K562 (cell line): ENCODE measurements at regions not wholly inside any gene's neighbourhood (a gene's known extent, or its start where the extent isn't known, plus 50 kb on each side); places are given as distances from the start of the nearest gene placed in this dataset.

ENCODE experiments used
- ATAC-seq: fragments of 200-7000 bp; cut with Tn5 transposase; 3 replicates; pipeline ENCODE4 v1.9.1; 2020; ENCODE audit warnings: moderate library complexity
- BruUV-seq: library from RNA; stranded (reverse); fragments of 400-500 nt; replicated peaks from 2 replicates; lab custom pipeline; 2021; lab: Mats Ljungman, UMichigan
- CTCF ChIA-PET: fragments of 300-600 bp; formaldehyde crosslinking; extraction: SDS; loops from one replicate; lab custom pipeline; 2021; ENCODE audit warnings: low intra/inter-chr PET ratio; lab: Yijun Ruan, JAX
- POLR2A ChIA-PET: fragments of 300-600, 350-650 bp; sonication (Branson Sonifier 250); formaldehyde crosslinking; extraction: SDS; loops from one replicate; lab custom pipeline; 2021; ENCODE audit warnings: antibody characterized with exemption, inconsistent platforms; lab: Yijun Ruan, JAX
- DNase-seq, 4 experiments: peaks; one replicate each; pipeline versions ENCODE4 v3.0.0 to v3.0.0-alpha.2; 2011 to 2018; ENCODE audit warnings: low spot score in 3 of 4, mixed read lengths in 3 of 4; ENCODE audit errors: extremely low read depth in 1 of 4
- FAIRE-seq: peaks from 2 replicates; lab custom pipeline; 2011; peaks lifted over from hg19 to GRCh38; lab: Jason Lieb, UNC
- H2AFZ ChIP-seq: 2 replicates; pipeline ENCODE4 v1.6.0; 2011; ENCODE audit warnings: low read depth, low read length, control low read depth, inconsistent platforms
- H3K27ac ChIP-seq: fragments of 200-600 bp; 3 replicates; pipeline ENCODE4 v1.8.0; 2011; ENCODE audit warnings: low read depth, mild to moderate bottlenecking, control low read depth, inconsistent platforms, low read length, moderate library complexity, mixed read lengths; ENCODE audit errors: extremely low read depth
- H3K27me3 ChIP-seq, 2 experiments: fragments of 300-600 bp in 1 of 2; 2 replicates in 1 of 2; 3 replicates in 1 of 2; pipeline versions ENCODE4 v1.6.0 to v1.8.0; 2011; ENCODE audit warnings: inconsistent platforms in 2 of 2, low read length in 2 of 2, mild to moderate bottlenecking in 1 of 2, mixed read lengths in 1 of 2, moderate library complexity in 1 of 2; ENCODE audit not compliant: control insufficient read depth in 2 of 2, insufficient read depth in 2 of 2
- H3K36me3 ChIP-seq: fragments of 300-600 bp; 3 replicates; pipeline ENCODE4 v1.8.0; 2011; ENCODE audit warnings: mild to moderate bottlenecking, low read length, inconsistent platforms; ENCODE audit not compliant: control insufficient read depth, insufficient read depth
- H3K4me1 ChIP-seq, 2 experiments: fragments of 200-600 bp in 1 of 2; replicated peaks in 1 of 2; 2 replicates in 1 of 2; 3 replicates in 1 of 2; pipeline versions ENCODE4 v1.5.1 to v1.8.0; 2011; ENCODE audit warnings: inconsistent platforms in 2 of 2, low read length in 2 of 2, mild to moderate bottlenecking in 1 of 2, mixed read lengths in 1 of 2, moderate library complexity in 1 of 2; ENCODE audit not compliant: control insufficient read depth in 2 of 2, insufficient read depth in 2 of 2
- H3K4me2 ChIP-seq: 2 replicates; pipeline ENCODE4 v1.6.1; 2011; ENCODE audit warnings: low read length, control low read depth, inconsistent platforms, mixed read lengths; ENCODE audit not compliant: insufficient read depth
- H3K4me3 ChIP-seq: fragments of 200-600 bp; sonication (generic), shearing (Covaris generic); 2 replicates; pipeline ENCODE4 v1.5.1; 2016; ENCODE audit warnings: control low read depth, inconsistent platforms
- H3K79me2 ChIP-seq: fragments of 200-600 bp; 3 replicates; pipeline ENCODE4 v1.8.0; 2011; ENCODE audit warnings: low read length, inconsistent platforms; ENCODE audit not compliant: control insufficient read depth, insufficient read depth
- H3K9ac ChIP-seq, 2 experiments: 2 replicates each; pipeline versions ENCODE4 v1.6.0 to v1.6.1; 2011; ENCODE audit warnings: low read depth in 2 of 2, low read length in 2 of 2, control low read depth in 1 of 2, inconsistent platforms in 1 of 2, mild to moderate bottlenecking in 1 of 2, mixed read lengths in 1 of 2; ENCODE audit not compliant: insufficient read depth in 1 of 2
- H3K9me1 ChIP-seq: one replicate; pipeline ENCODE4 v1.6.0; 2011; ENCODE audit warnings: inconsistent platforms, mild to moderate bottlenecking, low read length, moderate library complexity; ENCODE audit not compliant: control insufficient read depth, insufficient read depth
- H3K9me3 ChIP-seq: replicated peaks from 2 replicates; pipeline ENCODE4 v1.5.1; 2011; ENCODE audit warnings: low read depth, low read length, inconsistent platforms; ENCODE audit not compliant: control insufficient read depth, insufficient read depth
- H4K20me1 ChIP-seq: replicated peaks from 2 replicates; pipeline ENCODE4 v1.6.1; 2011; ENCODE audit warnings: low read length, inconsistent platforms, mixed read lengths; ENCODE audit not compliant: control insufficient read depth, insufficient read depth
- BCL6 ChIP-seq: fragments of 250-450 bp; sonication (Bioruptor Pico); IDR thresholded peaks from 2 replicates; pipeline ENCODE4 v1.4.0; 2020
- IRF2 ChIP-seq: sonication (generic); formaldehyde crosslinking; IDR thresholded peaks from 2 replicates; pipeline ENCODE4 v1.8.1; 2022; ENCODE audit warnings: mild to moderate bottlenecking, missing genetic modification reagents
- MYBL2 ChIP-seq, 2 experiments: fragments of 450-650 bp in 1 of 2; sonication (generic) in 1 of 2; formaldehyde crosslinking in 1 of 2; IDR thresholded peaks; 2 replicates each; pipeline versions ENCODE4 v1.6.1 to v1.8.1; 2017 to 2022; ENCODE audit warnings: borderline replicate concordance in 1 of 2, inconsistent platforms in 1 of 2, low read depth in 1 of 2, mild to moderate bottlenecking in 1 of 2, missing genetic modification reagents in 1 of 2, moderate library complexity in 1 of 2
- PTBP1 ChIP-seq: fragments of 200-400 bp; formaldehyde crosslinking; IDR thresholded peaks from 2 replicates; pipeline ENCODE4 v1.6.1; 2017; ENCODE audit warnings: low read depth, low read length
- TCFL5 ChIP-seq: fragments of 250-450 bp; sonication (Bioruptor Pico); conservative IDR thresholded peaks from 2 replicates; pipeline ENCODE4 v1.6.1; 2021; ENCODE audit warnings: mild to moderate bottlenecking, moderate library complexity, matching md5 sums
- ZBTB5 ChIP-seq: fragments of 450-650 bp; IDR thresholded peaks from 2 replicates; pipeline ENCODE4 v1.6.1; 2017; ENCODE audit warnings: antibody characterized with exemption
- WGBS: fragments of 100-300 bp; shearing (Covaris generic); methylation state at CpG from one replicate; pipeline ENCODE4 v1.1.6; 2016; ENCODE audit warnings: low coverage, mixed read lengths; ENCODE audit not compliant: insufficient coverage; ENCODE audit errors: missing lambda C conversion rate; 5-methylcytosine and 5-hydroxymethylcytosine counted together
- in situ Hi-C: fragments of 300-500 bp; cut with MboI; formaldehyde crosslinking; loops from 4 replicates; pipeline ENCODE4 v1.15.0; 2018; ENCODE audit warnings: inconsistent platforms, mixed read lengths
- intact Hi-C: fragments of 100-400 bp; cut with micrococcal nuclease; formaldehyde crosslinking; loops from 2 replicates; pipeline ENCODE4 v1.14.2; 2022

DNA sequence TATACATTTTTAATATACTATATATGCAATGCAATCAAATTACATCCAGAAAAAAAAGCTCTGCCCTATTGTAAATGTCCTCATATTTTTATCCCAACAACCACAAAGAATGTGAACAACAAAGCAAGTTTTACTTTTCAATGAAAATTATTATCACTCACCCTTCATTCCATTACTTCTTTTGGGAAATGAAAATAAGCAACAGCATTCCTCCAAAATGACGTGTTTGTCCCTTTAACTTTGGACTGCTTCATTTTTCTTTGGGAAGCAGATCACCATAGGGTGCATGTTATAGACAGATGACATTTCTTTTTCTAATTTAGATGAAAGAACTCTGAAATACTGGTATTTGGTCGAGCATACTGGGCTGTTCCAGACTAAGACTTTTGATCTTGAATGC is 667.1 kb upstream of the BOD1L1 start:
- no peak overlapping the region for H3K4me2 ChIP-seq
- no peak overlapping the region for H2AFZ ChIP-seq
- no peak overlapping the region for H3K27ac ChIP-seq
- H3K4me1 ChIP-seq: no peaks in the 10 kb centered on the region
- ChIA-PET POLR2A (no interaction called here), CTCF (no interaction called here)
- no peak for FAIRE-seq
- no peaks in the 10 kb centered on the region for H3K9me1 ChIP-seq
- WGBS: 0% methylated on average over 2 of the region's 2 CpGs
- TF ChIP-seq PTBP1: no peak
- TF ChIP-seq IRF2 (CRISPR knock-in tag): no peak
- no peak for TF ChIP-seq BCL6 (CRISPR knock-in tag)
- no peak for TF ChIP-seq MYBL2 (IDR thresholded peaks at IDR 0.05; ENCODE audit: low read depth)
- no peak for TF ChIP-seq MYBL2 (CRISPR knock-in tag; IDR thresholded peaks at IDR 0.05; ENCODE audit: borderline replicate concordance)
- no peak for TF ChIP-seq ZBTB5
- TF ChIP-seq TCFL5 (CRISPR knock-in tag): no peak
- H4K20me1 ChIP-seq: no peaks in the 10 kb centered on the region
- H3K36me3 ChIP-seq: no peaks in the 10 kb centered on the region
- no peak for ATAC-seq
- H3K27me3 ChIP-seq: no peaks in the 10 kb centered on the region
- H3K9me3 ChIP-seq: no peaks in the 10 kb centered on the region
- no peaks in the 10 kb centered on the region for H3K79me2 ChIP-seq
- DNase-seq: no peak
- in situ Hi-C loops (no loop called here), intact Hi-C loops (no loop called here)
- no peak overlapping the region for H3K4me3 ChIP-seq
- BruUV-seq: no TSS peak
- H3K9ac ChIP-seq: no peak overlapping the region
